ENCODE measurements at regions not wholly inside any gene's neighbourhood (a gene's known extent, or its start where the extent isn't known, plus 50 kb on each side); places are given as distances from the start of the nearest gene placed in this dataset.
"Not testable (repeated sequence)": the region's sequence is repeated elsewhere in the genome, so short reads cannot be mapped to it uniquely, and the experiment has no call there.

- DNase-seq (ENCODE audit: low read depth), result no peak
Measured at GRCh38 chr2:44051593-44052347, 56.0 kb upstream of the LRPPRC start.

- no peak for DNase-seq (ENCODE audit: low read depth)
Measured at GRCh38 chr2:44052584-44052983, 56.8 kb upstream of the LRPPRC start.

- no peak for DNase-seq (ENCODE audit: low read depth)
Measured at GRCh38 chr2:44053052-44053451, 57.3 kb upstream of the LRPPRC start.

GRCh38 chr2:44053456-44053855 lies 57.7 kb upstream of the LRPPRC start:
- no peak for DNase-seq (ENCODE audit: low read depth)

GRCh38 chr2:44055229-44055628 lies 59.4 kb upstream of the LRPPRC start:
- no peak for DNase-seq (ENCODE audit: low read depth)

- no peak for DNase-seq (ENCODE audit: low read depth)
Measured at GRCh38 chr2:44055664-44056063, 59.9 kb upstream of the LRPPRC start.

GRCh38 chr2:44056947-44057346 lies 61.2 kb upstream of the LRPPRC start:
- no peak for DNase-seq (ENCODE audit: low read depth)

- DNase-seq (ENCODE audit: low read depth), result not testable (repeated sequence)
Measured at GRCh38 chr2:44060286-44060685, 64.5 kb upstream of the LRPPRC start.

- DNase-seq (ENCODE audit: low read depth), result no peak
Measured at GRCh38 chr2:44060990-44061389, 65.2 kb upstream of the LRPPRC start.

GRCh38 chr2:44061469-44061868 lies 65.7 kb upstream of the LRPPRC start:
- no peak for DNase-seq (ENCODE audit: low read depth)

- DNase-seq (ENCODE audit: low read depth), result no peak
Measured at GRCh38 chr2:44061876-44062275, 66.1 kb upstream of the LRPPRC start.

- no peak for DNase-seq (ENCODE audit: low read depth)
Measured at GRCh38 chr2:44063033-44063432, 67.2 kb upstream of the LRPPRC start.

- DNase-seq (ENCODE audit: low read depth), result not testable (repeated sequence)
Measured at GRCh38 chr2:44064281-44064680, 68.5 kb upstream of the LRPPRC start.

GRCh38 chr2:44067012-44067790 lies 71.4 kb upstream of the LRPPRC start:
- not testable (repeated sequence) for DNase-seq (ENCODE audit: low read depth)

GRCh38 chr2:44067791-44068181 lies 72.0 kb upstream of the LRPPRC start:
- not testable (repeated sequence) for DNase-seq (ENCODE audit: low read depth)

GRCh38 chr2:44071454-44072046 lies 75.8 kb upstream of the LRPPRC start:
- no peak for DNase-seq (ENCODE audit: low read depth)

GRCh38 chr2:44073667-44074066 lies 77.9 kb upstream of the LRPPRC start:
- not testable (repeated sequence) for DNase-seq (ENCODE audit: low read depth)

- DNase-seq (ENCODE audit: low read depth), result not testable (repeated sequence)
Measured at GRCh38 chr2:44074795-44075194, 79.0 kb upstream of the LRPPRC start.

- DNase-seq (ENCODE audit: low read depth), result no peak
Measured at GRCh38 chr2:44075541-44075940, 79.8 kb upstream of the LRPPRC start.

GRCh38 chr2:44077942-44078511 lies 82.2 kb upstream of the LRPPRC start:
- DNase-seq (ENCODE audit: low read depth), result no peak

GRCh38 chr2:44079686-44080085 lies 83.9 kb upstream of the LRPPRC start:
- no peak for DNase-seq (ENCODE audit: low read depth)

- no peak for DNase-seq (ENCODE audit: low read depth)
Measured at GRCh38 chr2:44083054-44083453, 85.6 kb upstream of the PPM1B start.

GRCh38 chr2:44084850-44085249 lies 83.8 kb upstream of the PPM1B start:
- DNase-seq (ENCODE audit: low read depth), result no peak

Measured in T follicular helper cell (primary cell).